Right hindlimb (tissue), 1 donor: ENCODE measurements at regions not wholly inside any gene's neighbourhood (a gene's known extent, or its start where the extent isn't known, plus 50 kb on each side); places are given as distances from the start of the nearest gene placed in this dataset.

Source experiments
- DNase-seq: peaks from one replicate; pipeline ENCODE4 v3.0.0-alpha.2; 2018

GRCh38 chr4:42736527-42737195, 79.8 kb upstream of the ATP8A1 start:
- no peak for DNase-seq

- DNase-seq: no peak
Observed at GRCh38 chr4:42733380-42733779, 76.5 kb upstream of the ATP8A1 start.

GRCh38 chr4:42732776-42733175, 75.9 kb upstream of the ATP8A1 start:
- no peak for DNase-seq

- no peak for DNase-seq
Observed at GRCh38 chr4:42729505-42730237, 72.8 kb upstream of the ATP8A1 start.

GRCh38 chr4:42724451-42724850, 67.5 kb upstream of the ATP8A1 start:
- no peak for DNase-seq

- DNase-seq: no peak
Observed at GRCh38 chr4:42720533-42720932, 63.6 kb upstream of the ATP8A1 start.

- no peak for DNase-seq
Observed at GRCh38 chr4:42719257-42719656, 62.4 kb upstream of the ATP8A1 start.

- DNase-seq: no peak
Observed at GRCh38 chr4:42718336-42718735, 61.4 kb upstream of the ATP8A1 start.

- no peak for DNase-seq
Observed at GRCh38 chr4:42716996-42717395, 60.1 kb upstream of the ATP8A1 start.

- no peak for DNase-seq
Observed at GRCh38 chr4:42715807-42716482, 59.0 kb upstream of the ATP8A1 start.

GRCh38 chr4:42713391-42713790, 56.5 kb upstream of the ATP8A1 start:
- DNase-seq: no peak

- no peak for DNase-seq
Observed at GRCh38 chr4:42712854-42713253, 55.9 kb upstream of the ATP8A1 start.

GRCh38 chr4:42711496-42711895, 54.6 kb upstream of the ATP8A1 start:
- DNase-seq: no peak

- no peak for DNase-seq
Observed at GRCh38 chr4:42710761-42711160, 53.9 kb upstream of the ATP8A1 start.

- no peak for DNase-seq
Observed at GRCh38 chr4:42710329-42710728, 53.4 kb upstream of the ATP8A1 start.

- no peak for DNase-seq
Observed at GRCh38 chr4:42709392-42710065, 52.6 kb upstream of the ATP8A1 start.

GRCh38 chr4:42708625-42709024, 51.7 kb upstream of the ATP8A1 start:
- no peak for DNase-seq
